ENCODE measurements at regions not wholly inside any gene's neighbourhood (a gene's known extent, or its start where the extent isn't known, plus 50 kb on each side); places are given as distances from the start of the nearest gene placed in this dataset.

DNA sequence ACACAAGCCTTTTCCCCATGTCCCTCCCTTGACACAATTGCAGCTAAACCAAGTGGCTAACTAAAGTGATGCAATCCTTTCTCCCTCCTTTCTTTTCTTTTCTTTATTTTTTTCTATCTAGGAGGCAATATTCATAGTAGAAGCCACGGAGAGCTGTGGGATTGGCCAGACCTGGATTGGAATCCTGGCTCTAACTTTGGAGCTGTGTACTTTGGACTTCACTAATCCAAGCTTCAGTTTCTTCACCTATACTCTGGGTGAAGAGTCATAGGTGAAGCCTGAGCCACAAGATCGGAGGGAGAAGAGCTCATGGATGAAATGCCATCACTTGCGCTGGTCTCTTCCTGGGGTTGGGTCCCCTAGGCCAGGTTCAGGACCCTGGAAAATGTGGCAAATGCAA, 177.2 kb downstream of the IRX5 start:
- FAIRE-seq (no peak), DNase-seq (ENCODE audit: insufficient read length, low spot score) (no peak)

GRCh38 chr16:55113210-55113609, 182.5 kb downstream of the IRX5 start:
- FAIRE-seq (no peak), DNase-seq (ENCODE audit: insufficient read length, low spot score) (no peak)

- FAIRE-seq (no peak), DNase-seq (ENCODE audit: insufficient read length, low spot score) (no peak)
Measured at GRCh38 chr16:55115506-55115905, 184.8 kb downstream of the IRX5 start.

DNA sequence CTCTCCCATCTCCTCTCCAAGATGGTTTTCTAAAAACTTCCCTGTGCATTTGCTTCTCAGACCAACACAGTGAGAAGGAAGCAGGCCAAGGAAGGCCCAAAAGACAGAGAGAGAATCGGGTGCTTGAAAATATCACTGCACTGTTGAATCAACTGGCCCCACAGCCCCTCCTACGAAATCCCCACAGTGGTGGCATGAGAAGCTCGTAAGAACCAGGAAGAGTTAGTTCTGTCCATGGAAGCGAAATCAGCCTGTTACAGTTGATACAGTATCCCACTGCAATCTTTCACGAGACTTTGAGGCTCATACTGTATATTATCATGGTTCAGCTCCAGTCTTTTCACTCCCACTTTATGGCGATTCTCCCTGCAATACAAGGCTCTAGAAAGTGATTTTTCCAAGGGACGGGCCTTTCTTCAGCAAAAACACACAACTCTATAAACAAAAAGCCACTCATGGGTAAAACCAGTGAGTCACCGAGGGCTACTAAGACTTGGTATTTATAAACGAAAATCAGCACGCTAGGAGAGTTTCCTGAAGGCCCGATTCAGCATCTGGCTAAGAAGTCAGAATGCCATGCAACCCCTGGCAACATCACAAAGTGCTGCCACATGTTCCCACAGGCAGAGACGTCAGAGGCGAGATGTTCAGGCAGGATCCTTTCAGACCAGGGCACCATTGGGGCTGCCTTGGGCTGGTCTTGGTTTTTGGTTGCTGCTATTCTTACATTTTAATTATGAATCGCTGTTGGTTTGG, 185.7 kb downstream of the IRX5 start:
- DNase-seq (ENCODE audit: insufficient read length, low spot score) (no peak), FAIRE-seq (no peak)

DNA sequence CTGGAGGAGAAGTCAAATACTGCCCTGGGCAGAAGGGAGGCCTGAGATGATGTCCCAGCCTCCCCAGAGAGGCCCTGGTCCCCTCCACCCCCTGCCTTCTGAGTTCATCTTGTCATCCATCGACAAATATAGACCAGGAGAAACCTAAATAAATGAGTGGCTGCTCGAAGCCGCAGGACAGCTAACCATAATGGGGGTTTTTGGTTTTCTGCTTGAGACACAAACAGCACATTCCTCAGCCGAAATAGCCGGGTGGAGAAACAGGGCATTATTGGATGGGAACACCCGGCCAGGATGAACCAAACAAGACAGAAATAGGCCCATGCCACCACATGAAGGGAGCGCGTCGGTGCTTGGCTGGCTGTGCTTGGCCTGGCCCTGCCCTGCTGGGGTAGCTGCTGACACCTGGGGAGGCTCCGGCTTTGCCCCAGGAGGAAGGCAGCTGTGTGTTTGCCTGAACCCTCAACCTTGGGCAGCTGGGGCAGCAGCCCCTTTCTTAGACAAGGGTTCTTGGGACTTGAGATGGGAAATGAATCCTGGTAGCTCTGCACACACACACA, 188.1 kb downstream of the IRX5 start:
- DNase-seq (ENCODE audit: insufficient read length, low spot score) (no peak), FAIRE-seq (no peak)

DNA sequence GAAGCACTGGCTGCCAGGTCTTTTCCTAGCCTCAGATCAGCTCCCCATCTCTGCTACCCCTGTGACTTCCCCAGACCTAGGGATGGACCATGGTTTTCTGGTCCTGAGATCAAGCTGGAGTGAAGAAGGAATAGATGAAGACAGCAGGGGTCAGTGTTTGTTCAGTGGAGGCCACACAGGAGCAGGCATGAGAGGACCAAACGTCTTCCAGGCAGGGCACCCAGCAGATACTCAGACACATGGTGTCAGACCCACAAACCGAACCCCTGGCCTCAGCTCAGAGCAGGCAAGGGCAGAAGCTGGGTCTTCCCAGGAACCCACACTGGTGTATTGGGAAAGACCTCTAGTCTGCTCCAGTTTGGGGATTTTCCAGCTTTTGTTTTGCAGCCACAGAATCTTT, 189.7 kb downstream of the IRX5 start:
- DNase-seq (ENCODE audit: insufficient read length, low spot score) (no peak), FAIRE-seq (no peak)

GRCh38 chr16:55120826-55121225, 190.2 kb downstream of the IRX5 start:
- no peak for DNase-seq (ENCODE audit: insufficient read length, low spot score)
- no peak for FAIRE-seq

GRCh38 chr16:55123652-55124051, 193.0 kb downstream of the IRX5 start:
- FAIRE-seq = no peak

GRCh38 chr16:55125818-55126385, 195.2 kb downstream of the IRX5 start:
- no peak for FAIRE-seq
- DNase-seq (ENCODE audit: insufficient read length, low spot score) = no peak

More at GRCh38 chr16:55123652-55124051, 193.0 kb downstream of the IRX5 start:
- DNase-seq (ENCODE audit: insufficient read length, low spot score) = no peak

- FAIRE-seq (no peak), DNase-seq (ENCODE audit: insufficient read length, low spot score) (no peak)
Measured at GRCh38 chr16:55126456-55126855, 195.8 kb downstream of the IRX5 start.

GRCh38 chr16:55130456-55130855, 193.5 kb upstream of the IRX6 start:
- FAIRE-seq = no peak

GRCh38 chr16:55130911-55131310, 193.1 kb upstream of the IRX6 start:
- DNase-seq (ENCODE audit: insufficient read length, low spot score) = no peak
- FAIRE-seq = no peak

More at GRCh38 chr16:55130456-55130855, 193.5 kb upstream of the IRX6 start:
- DNase-seq (ENCODE audit: insufficient read length, low spot score) = no peak

- no peak for FAIRE-seq
- no peak for DNase-seq (ENCODE audit: insufficient read length, low spot score)
Measured at GRCh38 chr16:55133654-55134053, 190.3 kb upstream of the IRX6 start.

GRCh38 chr16:55136356-55137150, 187.4 kb upstream of the IRX6 start:
- no peak for FAIRE-seq
- no peak for DNase-seq (ENCODE audit: insufficient read length, low spot score)

GRCh38 chr16:55138298-55138697, 185.7 kb upstream of the IRX6 start:
- no peak for FAIRE-seq

GRCh38 chr16:55142405-55142804, 181.6 kb upstream of the IRX6 start:
- FAIRE-seq (no peak), DNase-seq (ENCODE audit: insufficient read length, low spot score) (no peak)

More at GRCh38 chr16:55138298-55138697, 185.7 kb upstream of the IRX6 start:
- DNase-seq (ENCODE audit: insufficient read length, low spot score) = no peak

GRCh38 chr16:55144651-55145050, 179.4 kb upstream of the IRX6 start:
- DNase-seq (ENCODE audit: insufficient read length, low spot score) (no peak), FAIRE-seq (no peak)

- no peak for FAIRE-seq
- no peak for DNase-seq (ENCODE audit: insufficient read length, low spot score)
Measured at GRCh38 chr16:55145771-55146603, 178.0 kb upstream of the IRX6 start.

DNA sequence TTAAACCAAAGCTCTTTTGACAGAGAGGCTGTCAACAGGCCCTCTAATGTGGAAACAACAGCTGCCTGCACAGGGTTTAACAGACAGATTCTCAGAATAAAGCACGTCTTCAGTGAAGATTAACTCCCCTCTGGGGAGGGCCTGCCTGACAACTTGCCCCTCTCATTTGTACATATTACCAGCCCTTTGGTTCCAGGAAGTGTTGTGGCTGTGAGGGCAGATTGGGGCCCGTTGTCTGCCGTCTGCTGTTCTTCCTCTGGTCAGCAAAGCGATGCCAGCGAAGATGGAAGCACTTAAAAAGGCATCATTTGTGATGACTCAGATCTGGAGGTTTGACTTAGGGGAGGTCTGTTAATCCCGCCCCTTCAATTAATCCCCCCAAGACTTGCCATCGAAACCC, 177.0 kb upstream of the IRX6 start:
- DNase-seq (ENCODE audit: insufficient read length, low spot score) = no peak
- no peak for FAIRE-seq

DNA sequence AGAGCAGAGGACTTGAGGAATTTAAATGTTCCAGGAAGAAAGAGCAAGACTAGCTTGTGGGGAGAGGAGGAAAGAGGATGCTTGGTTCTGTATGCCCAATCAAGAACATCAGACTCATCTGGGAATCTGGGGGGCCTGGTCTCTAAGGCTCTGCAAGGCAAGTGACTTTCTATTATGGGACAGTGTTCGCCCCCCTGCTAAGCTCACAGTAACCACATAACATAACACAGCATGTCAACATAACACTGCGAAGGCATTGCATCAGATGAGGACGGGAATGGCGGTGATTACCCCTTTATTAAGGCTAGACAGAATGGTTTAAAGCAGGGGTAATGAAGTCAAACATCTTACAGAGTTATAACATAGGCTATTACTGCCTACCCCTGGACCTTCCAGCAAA, 176.6 kb upstream of the IRX6 start:
- FAIRE-seq = no peak
- DNase-seq (ENCODE audit: insufficient read length, low spot score) = no peak

DNA sequence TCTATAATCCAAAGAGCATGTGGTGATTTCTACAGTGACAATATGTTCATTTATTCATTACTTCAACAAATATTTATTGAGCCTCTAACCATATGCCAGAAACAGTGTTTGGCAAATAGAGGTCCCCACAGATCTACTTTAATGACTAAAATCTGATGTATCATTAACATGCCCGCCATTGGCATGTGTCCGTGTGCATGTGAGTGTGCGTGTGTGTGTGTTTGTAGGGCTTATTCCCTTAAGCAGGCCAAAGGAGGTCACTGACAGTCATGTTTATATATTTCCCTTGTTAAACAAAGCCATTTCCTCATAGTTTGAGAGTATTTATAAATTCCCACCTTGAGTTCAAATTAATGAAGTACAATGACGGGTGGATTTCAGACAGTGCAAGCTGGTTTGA, 174.4 kb upstream of the IRX6 start:
- DNase-seq (ENCODE audit: insufficient read length, low spot score) (no peak), FAIRE-seq (no peak)

Data from GM19239 (cell line).